ENCODE measurements at regions not wholly inside any gene's neighbourhood (a gene's known extent, or its start where the extent isn't known, plus 50 kb on each side); places are given as distances from the start of the nearest gene placed in this dataset.
A peak's percentile ranks its signal among the peaks of the same experiment; 100 is the strongest.
"Not testable (repeated sequence)": the region's sequence is repeated elsewhere in the genome, so short reads cannot be mapped to it uniquely, and the experiment has no call there.

GRCh38 chr11:96708219-96708878 lies 318.5 kb downstream of the JRKL start:
- DNase-seq = no peak

- no peak for DNase-seq
Measured at GRCh38 chr11:96713301-96713700, 323.5 kb downstream of the JRKL start.

GRCh38 chr11:96714689-96715088 lies 324.9 kb downstream of the JRKL start:
- no peak for DNase-seq

GRCh38 chr11:96715208-96715607 lies 325.4 kb downstream of the JRKL start:
- DNase-seq = no peak

GRCh38 chr11:96736601-96737000 lies 346.8 kb downstream of the JRKL start:
- no peak for DNase-seq

- DNase-seq = no peak
Measured at GRCh38 chr11:96738311-96738710, 348.5 kb downstream of the JRKL start.

- no peak for DNase-seq
Measured at GRCh38 chr11:96741068-96741467, 351.3 kb downstream of the JRKL start.

GRCh38 chr11:96744697-96745096 lies 354.9 kb downstream of the JRKL start:
- no peak for DNase-seq

GRCh38 chr11:96748639-96749370 lies 359.0 kb downstream of the JRKL start:
- no peak for DNase-seq

GRCh38 chr11:96751807-96752206 lies 362.0 kb downstream of the JRKL start:
- DNase-seq = not testable (repeated sequence)

- no peak for DNase-seq
Measured at GRCh38 chr11:96752221-96752620, 362.4 kb downstream of the JRKL start.

- no peak for DNase-seq
Measured at GRCh38 chr11:96753997-96754396, 364.2 kb downstream of the JRKL start.

GRCh38 chr11:96755209-96755608 lies 365.4 kb downstream of the JRKL start:
- no peak for DNase-seq

GRCh38 chr11:96755752-96756151 lies 365.9 kb downstream of the JRKL start:
- no peak for DNase-seq

- no peak for DNase-seq
Measured at GRCh38 chr11:96758957-96759356, 369.1 kb downstream of the JRKL start.

- no peak for DNase-seq
Measured at GRCh38 chr11:96760306-96760705, 370.5 kb downstream of the JRKL start.

- no peak for DNase-seq
Measured at GRCh38 chr11:96760815-96761214, 371.0 kb downstream of the JRKL start.

- no peak for DNase-seq
Measured at GRCh38 chr11:96761451-96761850, 371.6 kb downstream of the JRKL start.

GRCh38 chr11:96763244-96763643 lies 373.4 kb downstream of the JRKL start:
- DNase-seq = no peak

- DNase-seq = peak; percentile 55
Measured at GRCh38 chr11:96778272-96778671, 388.5 kb downstream of the JRKL start.

GRCh38 chr11:96779030-96779429 lies 389.2 kb downstream of the JRKL start:
- DNase-seq = no peak

GRCh38 chr11:96781082-96781481 lies 391.3 kb downstream of the JRKL start:
- DNase-seq = no peak

GRCh38 chr11:96782632-96783031 lies 392.8 kb downstream of the JRKL start:
- no peak for DNase-seq

- no peak for DNase-seq
Measured at GRCh38 chr11:96783311-96783710, 393.5 kb downstream of the JRKL start.

- no peak for DNase-seq
Measured at GRCh38 chr11:96785073-96785472, 395.3 kb downstream of the JRKL start.

Measured in islet precursor cell (in vitro differentiated cells).